ENCODE measurements at regions not wholly inside any gene's neighbourhood (a gene's known extent, or its start where the extent isn't known, plus 50 kb on each side); places are given as distances from the start of the nearest gene placed in this dataset.

GRCh38 chr17:71963791-71964190 is 157.0 kb upstream of the SOX9 start:
- Histone ChIP-seq H3K9me3 (ENCODE audit: insufficient read depth, low read depth, low read length) (no peaks in the 10 kb centered on the region), H3K36me3 (ENCODE audit: insufficient read depth, low read depth, low read length) (no peaks in the 10 kb centered on the region), H3K27ac (ENCODE audit: low read length) (no peak overlapping the region), H3K27me3 (ENCODE audit: insufficient read depth, low read length) (no peaks in the 10 kb centered on the region), H3K4me1 (ENCODE audit: insufficient read depth, low read length) (no peaks in the 10 kb centered on the region), H3K4me3 (ENCODE audit: low read length) (no peak overlapping the region), H3K9ac (ENCODE audit: low read depth, low read length) (no peak overlapping the region)

DNA sequence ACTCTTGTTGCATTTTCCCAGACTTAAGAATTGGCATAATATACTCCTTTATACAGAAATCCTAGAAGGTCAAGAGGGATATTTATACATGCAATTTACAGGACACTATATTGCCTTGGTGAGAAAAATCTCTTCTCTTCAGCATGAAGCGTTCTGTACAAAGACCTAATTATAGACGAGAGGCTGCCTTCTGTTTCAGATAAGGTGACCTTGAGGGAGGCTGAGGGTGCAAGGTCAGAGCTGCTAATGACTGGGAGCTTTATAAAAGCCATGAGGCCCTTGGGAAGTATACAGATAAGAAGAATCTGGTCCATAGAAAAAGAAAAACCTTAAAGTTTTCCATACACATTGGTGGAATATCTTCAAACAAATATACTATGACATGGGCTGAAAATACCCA is 156.3 kb upstream of the SOX9 start:
- Histone ChIP-seq H3K4me3 (ENCODE audit: low read length) (no peak overlapping the region), H3K36me3 (ENCODE audit: insufficient read depth, low read depth, low read length) (no peaks in the 10 kb centered on the region), H3K9ac (ENCODE audit: low read depth, low read length) (no peak overlapping the region), H3K4me1 (ENCODE audit: insufficient read depth, low read length) (no peaks in the 10 kb centered on the region), H3K9me3 (ENCODE audit: insufficient read depth, low read depth, low read length) (no peaks in the 10 kb centered on the region), H3K27ac (ENCODE audit: low read length) (no peak overlapping the region), H3K27me3 (ENCODE audit: insufficient read depth, low read length) (no peaks in the 10 kb centered on the region)

DNA sequence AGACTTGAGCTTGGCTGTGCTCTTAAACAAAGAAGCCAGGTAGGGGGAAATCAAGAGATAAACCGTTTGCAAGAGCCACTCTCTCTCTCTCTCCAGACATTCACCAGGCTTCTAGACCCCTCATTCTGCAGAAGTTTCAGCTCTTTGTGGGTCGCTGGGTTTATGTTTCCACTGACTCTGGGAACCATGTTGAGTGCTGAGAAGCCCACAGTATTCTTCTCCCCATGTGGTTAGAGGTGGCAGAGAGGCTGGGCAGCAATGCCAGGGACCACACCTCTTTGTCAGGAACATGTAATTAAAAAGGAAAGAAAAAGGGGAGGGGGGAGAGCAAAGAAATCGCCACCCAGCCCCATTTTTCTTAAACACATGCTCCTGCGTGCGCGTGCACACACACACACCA is 154.8 kb upstream of the SOX9 start:
- no peaks in the 10 kb centered on the region for H3K27me3 ChIP-seq (ENCODE audit: insufficient read depth, low read length)

GRCh38 chr17:71966459-71967313 is 154.1 kb upstream of the SOX9 start:
- Histone ChIP-seq H3K27me3 (ENCODE audit: insufficient read depth, low read length) (no peaks in the 10 kb centered on the region), H3K4me3 (ENCODE audit: low read length) (no peak overlapping the region), H3K9ac (ENCODE audit: low read depth, low read length) (no peak overlapping the region), H3K4me1 (ENCODE audit: insufficient read depth, low read length) (no peaks in the 10 kb centered on the region), H3K27ac (ENCODE audit: low read length) (no peak overlapping the region), H3K36me3 (ENCODE audit: insufficient read depth, low read depth, low read length) (no peaks in the 10 kb centered on the region), H3K9me3 (ENCODE audit: insufficient read depth, low read depth, low read length) (no peaks in the 10 kb centered on the region)

More for the DNA sequence above, 154.8 kb upstream of the SOX9 start:
- no peak overlapping the region for H3K27ac ChIP-seq (ENCODE audit: low read length)
- no peak overlapping the region for H3K4me3 ChIP-seq (ENCODE audit: low read length)
- H3K4me1 ChIP-seq (ENCODE audit: insufficient read depth, low read length) = no peaks in the 10 kb centered on the region
- no peaks in the 10 kb centered on the region for H3K9me3 ChIP-seq (ENCODE audit: insufficient read depth, low read depth, low read length)
- no peak overlapping the region for H3K9ac ChIP-seq (ENCODE audit: low read depth, low read length)
- no peaks in the 10 kb centered on the region for H3K36me3 ChIP-seq (ENCODE audit: insufficient read depth, low read depth, low read length)

DNA sequence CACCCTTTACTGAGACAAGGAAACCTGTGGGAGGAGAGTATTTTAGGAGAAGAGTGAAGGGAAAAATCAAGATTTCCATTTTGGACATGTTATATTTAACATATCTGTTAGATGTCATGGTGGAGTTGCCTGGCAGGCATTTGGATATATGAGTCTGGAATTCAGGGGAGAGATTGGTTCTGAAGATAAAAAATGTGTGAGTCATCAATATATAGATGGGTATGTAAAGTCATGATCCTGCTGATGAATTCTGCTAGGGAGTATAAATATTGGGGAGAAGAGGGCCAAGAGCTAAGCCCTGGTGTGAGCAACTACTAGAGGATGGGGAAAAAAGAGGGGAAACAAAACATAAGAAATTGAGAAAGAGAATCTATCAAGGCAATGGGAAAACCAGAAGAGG is 151.3 kb upstream of the SOX9 start:
- Histone ChIP-seq H3K27ac (ENCODE audit: low read length) (no peak overlapping the region), H3K4me3 (ENCODE audit: low read length) (no peak overlapping the region), H3K27me3 (ENCODE audit: insufficient read depth, low read length) (no peaks in the 10 kb centered on the region), H3K9me3 (ENCODE audit: insufficient read depth, low read depth, low read length) (no peaks in the 10 kb centered on the region), H3K36me3 (ENCODE audit: insufficient read depth, low read depth, low read length) (no peaks in the 10 kb centered on the region), H3K4me1 (ENCODE audit: insufficient read depth, low read length) (no peaks in the 10 kb centered on the region), H3K9ac (ENCODE audit: low read depth, low read length) (no peak overlapping the region)

DNA sequence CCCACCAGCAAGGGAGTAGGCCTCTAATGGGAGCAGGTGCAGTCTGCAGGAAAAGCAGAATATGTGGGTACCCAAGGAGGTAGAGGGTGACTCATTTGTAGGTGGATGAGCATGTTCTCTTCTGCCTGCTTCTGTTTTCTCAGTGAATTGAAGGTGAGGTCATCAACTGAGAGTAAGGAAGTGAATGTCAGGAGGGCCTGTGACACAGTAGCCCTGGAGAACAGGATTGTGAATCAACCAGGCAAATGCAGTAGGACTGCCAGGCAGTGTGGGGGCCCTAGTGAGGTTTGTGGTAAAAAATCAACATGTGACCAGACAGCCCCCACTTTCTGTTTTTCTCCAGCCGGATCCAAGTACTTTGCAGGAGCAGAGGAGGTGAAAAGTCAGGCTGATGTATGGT is 150.5 kb upstream of the SOX9 start:
- Histone ChIP-seq H3K36me3 (ENCODE audit: insufficient read depth, low read depth, low read length) (no peaks in the 10 kb centered on the region), H3K27ac (ENCODE audit: low read length) (no peak overlapping the region), H3K27me3 (ENCODE audit: insufficient read depth, low read length) (no peaks in the 10 kb centered on the region), H3K9ac (ENCODE audit: low read depth, low read length) (no peak overlapping the region), H3K9me3 (ENCODE audit: insufficient read depth, low read depth, low read length) (no peaks in the 10 kb centered on the region; the same call in 1 of the 2 replicates), H3K4me3 (ENCODE audit: low read length) (no peak overlapping the region), H3K4me1 (ENCODE audit: insufficient read depth, low read length) (no peaks in the 10 kb centered on the region)

DNA sequence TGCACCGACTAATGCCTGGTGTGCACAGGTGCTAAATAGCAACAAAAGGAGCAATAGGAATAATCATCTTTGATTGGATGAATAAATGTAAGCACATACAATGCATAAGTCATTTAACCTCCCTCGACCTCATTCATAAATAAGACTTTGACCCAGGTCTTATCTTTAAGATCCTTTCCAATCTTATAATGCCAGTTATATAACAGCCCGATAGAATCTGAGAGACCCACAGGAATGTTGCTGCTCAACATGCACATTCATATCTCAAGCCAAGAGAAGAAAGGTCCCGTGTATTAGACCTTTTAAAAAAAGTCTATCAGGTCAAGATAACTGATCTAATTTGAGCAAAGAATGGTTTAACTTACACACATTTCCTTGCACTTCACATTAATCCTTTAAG is 146.8 kb upstream of the SOX9 start:
- no peaks in the 10 kb centered on the region for H3K4me1 ChIP-seq (ENCODE audit: insufficient read depth, low read length)
- H3K27ac ChIP-seq (ENCODE audit: low read length) = no peak overlapping the region
- no peaks in the 10 kb centered on the region; the same call in 1 of the 2 replicates for H3K9me3 ChIP-seq (ENCODE audit: insufficient read depth, low read depth, low read length)
- H3K9ac ChIP-seq (ENCODE audit: low read depth, low read length) = no peak overlapping the region
- no peaks in the 10 kb centered on the region for H3K27me3 ChIP-seq (ENCODE audit: insufficient read depth, low read length)
- H3K36me3 ChIP-seq (ENCODE audit: insufficient read depth, low read depth, low read length) = no peaks in the 10 kb centered on the region
- H3K4me3 ChIP-seq (ENCODE audit: low read length) = no peak overlapping the region

DNA sequence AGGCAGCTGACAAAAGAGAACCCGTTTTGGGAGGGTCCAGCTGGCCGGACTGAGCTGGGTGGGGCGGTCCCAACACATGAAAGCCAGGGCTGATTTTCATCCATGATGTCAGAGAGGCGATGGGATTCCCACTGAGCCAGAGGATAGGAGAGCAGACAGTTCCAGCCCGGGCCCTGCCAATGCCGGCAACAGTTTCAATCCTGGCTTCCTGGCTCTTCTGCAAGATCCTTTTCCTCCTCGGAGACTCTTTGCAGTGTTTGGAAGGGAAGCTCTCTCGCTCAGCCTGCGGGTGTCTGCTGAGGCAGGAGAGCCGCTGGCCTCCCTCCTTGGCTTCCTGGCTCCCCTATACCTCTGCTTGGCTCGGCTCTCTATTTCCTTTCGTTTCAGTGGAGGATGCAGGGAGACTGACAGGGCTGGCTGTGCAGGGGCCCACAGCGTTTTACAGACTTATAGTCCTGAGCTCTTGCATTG is 145.5 kb upstream of the SOX9 start:
- H3K4me1 ChIP-seq (ENCODE audit: insufficient read depth, low read length) = no peaks in the 10 kb centered on the region
- no peak overlapping the region for H3K27ac ChIP-seq (ENCODE audit: low read length)
- no peak overlapping the region for H3K4me3 ChIP-seq (ENCODE audit: low read length)
- H3K27me3 ChIP-seq (ENCODE audit: insufficient read depth, low read length) = no peaks in the 10 kb centered on the region
- no peak overlapping the region for H3K9ac ChIP-seq (ENCODE audit: low read depth, low read length)
- no peaks in the 10 kb centered on the region for H3K36me3 ChIP-seq (ENCODE audit: insufficient read depth, low read depth, low read length)
- no peaks in the 10 kb centered on the region; the same call in 1 of the 2 replicates for H3K9me3 ChIP-seq (ENCODE audit: insufficient read depth, low read depth, low read length)

GRCh38 chr17:71976011-71976649 is 144.7 kb upstream of the SOX9 start:
- no peaks in the 10 kb centered on the region for H3K27me3 ChIP-seq (ENCODE audit: insufficient read depth, low read length)
- no peaks in the 10 kb centered on the region for H3K36me3 ChIP-seq (ENCODE audit: insufficient read depth, low read depth, low read length)
- no peak overlapping the region for H3K9ac ChIP-seq (ENCODE audit: low read depth, low read length)
- no peaks in the 10 kb centered on the region; the same call in 1 of the 2 replicates for H3K9me3 ChIP-seq (ENCODE audit: insufficient read depth, low read depth, low read length)
- H3K27ac ChIP-seq (ENCODE audit: low read length) = no peak overlapping the region
- no peak overlapping the region for H3K4me3 ChIP-seq (ENCODE audit: low read length)
- no peaks in the 10 kb centered on the region for H3K4me1 ChIP-seq (ENCODE audit: insufficient read depth, low read length)

DNA sequence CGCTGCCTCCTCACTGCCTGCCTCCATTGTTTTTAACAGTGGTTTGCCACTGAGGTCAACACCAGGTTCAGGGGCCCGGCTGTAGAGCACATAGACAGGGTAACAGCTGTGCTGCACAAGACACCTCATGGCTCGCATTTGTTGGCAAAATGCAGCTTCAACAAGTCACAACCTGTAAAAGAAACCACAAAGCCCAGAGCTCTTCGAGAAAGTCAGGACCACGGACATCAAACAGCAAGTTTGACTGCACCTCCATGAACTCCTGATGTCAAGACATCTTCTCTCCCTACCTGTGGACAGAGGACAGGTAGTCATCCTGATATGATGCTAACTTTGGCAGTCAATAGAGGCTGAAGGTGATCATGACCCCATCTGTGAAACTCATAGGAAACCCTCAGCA is 142.4 kb upstream of the SOX9 start:
- H3K4me1 ChIP-seq (ENCODE audit: insufficient read depth, low read length) = no peaks in the 10 kb centered on the region
- H3K36me3 ChIP-seq (ENCODE audit: insufficient read depth, low read depth, low read length) = no peaks in the 10 kb centered on the region
- H3K9ac ChIP-seq (ENCODE audit: low read depth, low read length) = no peak overlapping the region
- no peaks in the 10 kb centered on the region for H3K27me3 ChIP-seq (ENCODE audit: insufficient read depth, low read length)
- H3K9me3 ChIP-seq (ENCODE audit: insufficient read depth, low read depth, low read length) = no peaks in the 10 kb centered on the region; the same call in 1 of the 2 replicates
- H3K4me3 ChIP-seq (ENCODE audit: low read length) = no peak overlapping the region
- H3K27ac ChIP-seq (ENCODE audit: low read length) = no peak overlapping the region

DNA sequence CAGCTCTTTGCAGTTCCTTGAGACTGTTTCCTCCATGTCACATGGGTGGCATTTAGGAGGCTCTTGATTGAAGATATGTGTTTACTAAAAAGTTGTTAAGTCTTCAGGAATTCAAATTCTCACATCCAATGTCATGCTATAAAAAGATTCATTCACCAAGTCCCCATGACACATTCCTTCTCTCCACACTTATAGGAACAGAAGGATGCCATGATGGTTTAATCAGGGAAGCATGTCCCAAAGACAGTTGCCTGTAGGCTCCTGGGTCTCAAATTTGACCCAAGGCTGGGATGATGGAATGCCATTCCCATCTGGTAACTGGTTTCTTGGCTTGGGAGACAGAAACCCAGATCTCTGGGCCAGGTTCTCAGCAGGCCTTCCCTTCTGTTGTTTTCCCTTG is 140.6 kb upstream of the SOX9 start:
- H3K36me3 ChIP-seq (ENCODE audit: insufficient read depth, low read depth, low read length) = no peaks in the 10 kb centered on the region
- H3K4me3 ChIP-seq (ENCODE audit: low read length) = no peak overlapping the region
- no peak overlapping the region for H3K9ac ChIP-seq (ENCODE audit: low read depth, low read length)
- H3K9me3 ChIP-seq (ENCODE audit: insufficient read depth, low read depth, low read length) = no peaks in the 10 kb centered on the region; the same call in 1 of the 2 replicates
- H3K4me1 ChIP-seq (ENCODE audit: insufficient read depth, low read length) = no peaks in the 10 kb centered on the region
- no peak overlapping the region for H3K27ac ChIP-seq (ENCODE audit: low read length)
- no peaks in the 10 kb centered on the region for H3K27me3 ChIP-seq (ENCODE audit: insufficient read depth, low read length)

DNA sequence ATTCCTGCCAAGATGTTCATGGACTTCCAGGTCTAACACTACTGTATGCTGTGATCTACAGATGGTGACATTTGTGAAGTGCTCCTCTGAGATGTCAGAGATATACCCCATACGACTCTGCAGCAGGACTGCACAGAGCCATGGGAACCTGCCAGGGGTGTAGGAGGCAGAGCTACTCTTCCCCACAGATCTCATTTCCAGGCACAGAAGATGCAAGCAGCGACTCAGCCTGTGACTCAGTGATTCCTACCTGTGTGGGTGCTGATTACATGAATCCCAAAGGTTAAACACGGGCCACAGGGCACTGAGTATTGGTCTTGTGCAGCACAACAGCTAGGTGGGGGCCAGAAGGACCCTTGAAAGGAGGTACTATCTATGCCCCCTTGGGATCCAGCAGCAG is 137.0 kb upstream of the SOX9 start:
- H3K27ac ChIP-seq (ENCODE audit: low read length) = no peak overlapping the region
- no peaks in the 10 kb centered on the region for H3K9me3 ChIP-seq (ENCODE audit: insufficient read depth, low read depth, low read length)
- H3K36me3 ChIP-seq (ENCODE audit: insufficient read depth, low read depth, low read length) = no peaks in the 10 kb centered on the region
- H3K9ac ChIP-seq (ENCODE audit: low read depth, low read length) = no peak overlapping the region
- H3K27me3 ChIP-seq (ENCODE audit: insufficient read depth, low read length) = no peaks in the 10 kb centered on the region
- no peaks in the 10 kb centered on the region for H3K4me1 ChIP-seq (ENCODE audit: insufficient read depth, low read length)
- H3K4me3 ChIP-seq (ENCODE audit: low read length) = no peak overlapping the region

All from iPS-20b (cell line).